OCI-LY1 (cell line): ENCODE measurements at regions not wholly inside any gene's neighbourhood (a gene's known extent, or its start where the extent isn't known, plus 50 kb on each side); places are given as distances from the start of the nearest gene placed in this dataset.

Experiments used
- H2AFZ ChIP-seq: fragments of 200-600 bp; sonication (generic), shearing (Covaris generic); 2 replicates; pipeline ENCODE4 v1.6.0; 2014; ENCODE audit warnings: antibody characterized with exemption, mild to moderate bottlenecking, low read length
- H3F3A ChIP-seq: fragments of 200-600 bp; sonication (generic), shearing (Covaris generic); 2 replicates; pipeline ENCODE4 v1.6.0; 2014; ENCODE audit warnings: mild to moderate bottlenecking, antibody characterized with exemption, low read length, moderate library complexity; ENCODE audit not compliant: insufficient read depth
- H3K27ac ChIP-seq: fragments of 200-600 bp; sonication (generic); 2 replicates; pipeline ENCODE4 v1.5.1; 2014; ENCODE audit warnings: low read length, mixed run types, mild to moderate bottlenecking, low read depth; ENCODE audit not compliant: poor library complexity, severe bottlenecking
- H3K27me3 ChIP-seq: fragments of 200-600 bp; sonication (generic); 2 replicates; pipeline ENCODE4 v1.6.0; 2014; ENCODE audit warnings: antibody characterized with exemption, mild to moderate bottlenecking, low read length, moderate library complexity; ENCODE audit not compliant: insufficient read depth
- H3K36me3 ChIP-seq: fragments of 200-600 bp; sonication (generic); 2 replicates; pipeline ENCODE4 v1.6.1; 2014; ENCODE audit warnings: mild to moderate bottlenecking, antibody characterized with exemption, low read length, moderate library complexity, mixed read lengths; ENCODE audit not compliant: insufficient read depth
- H3K4me1 ChIP-seq: fragments of 200-600 bp; sonication (generic); 2 replicates; pipeline ENCODE4 v1.5.1; 2014; ENCODE audit warnings: mild to moderate bottlenecking, low read length, moderate library complexity; ENCODE audit not compliant: insufficient read depth, severe bottlenecking
- H3K4me2 ChIP-seq: fragments of 200-600 bp; sonication (generic), shearing (Covaris generic); 2 replicates; pipeline ENCODE4 v1.6.1; 2014; ENCODE audit warnings: low read length
- H3K4me3 ChIP-seq: fragments of 200-600 bp; sonication (generic); 2 replicates; pipeline ENCODE4 v1.5.1; 2014; ENCODE audit warnings: low read length, low read depth, mild to moderate bottlenecking, mixed read lengths; ENCODE audit not compliant: poor library complexity, severe bottlenecking
- H3K79me2 ChIP-seq: fragments of 200-600 bp; shearing (Covaris generic); 2 replicates; pipeline ENCODE4 v1.6.1; 2016; ENCODE audit warnings: mixed run types, low read length, mixed read lengths; ENCODE audit not compliant: insufficient read depth
- H3K9ac ChIP-seq: fragments of 200-600 bp; sonication (generic), shearing (Covaris generic); 2 replicates; pipeline ENCODE4 v1.6.1; 2014; ENCODE audit warnings: mild to moderate bottlenecking, low read length, mixed read lengths
- H3K9me2 ChIP-seq: fragments of 200-600 bp; sonication (generic), shearing (Covaris generic); 2 replicates; pipeline ENCODE4 v1.6.1; 2014; ENCODE audit warnings: low read depth, mild to moderate bottlenecking, low read length, mixed read lengths
- H3K9me3 ChIP-seq: fragments of 200-600 bp; shearing (Covaris generic); 2 replicates; pipeline ENCODE4 v1.6.1; 2014; ENCODE audit warnings: low read length, mixed read lengths
- H4K20me1 ChIP-seq: fragments of 200-600 bp; sonication (generic), shearing (Covaris generic); 2 replicates; pipeline ENCODE4 v1.6.0; 2016; ENCODE audit warnings: mild to moderate bottlenecking, low read length; ENCODE audit not compliant: insufficient read depth
- CTCF ChIP-seq: fragments of 200-600 bp; sonication (generic), shearing (Covaris generic); IDR thresholded peaks from 2 replicates; pipeline ENCODE4 v1.5.1; 2017; ENCODE audit warnings: mild to moderate bottlenecking, antibody characterized with exemption, low read length, moderate library complexity, mixed read lengths
- EZH2 ChIP-seq: fragments of 200-600 bp; sonication (generic), shearing (Covaris generic); IDR thresholded peaks from 2 replicates; pipeline ENCODE4 v1.8.0; 2017; ENCODE audit warnings: borderline replicate concordance, mixed run types, mild to moderate bottlenecking, antibody characterized with exemption, low read length, moderate library complexity, mixed read lengths

- no peak overlapping the region for H3K4me3 ChIP-seq
- H3K9me2 ChIP-seq: no peaks in the 10 kb centered on the region
- H3F3A ChIP-seq: no peaks in the 10 kb centered on the region
- H3K27ac ChIP-seq: no peak overlapping the region
- TF ChIP-seq EZH2 (no peak), CTCF (no peak)
- no peaks in the 10 kb centered on the region for H3K9me3 ChIP-seq
- H3K9ac ChIP-seq: peak overlapping the region; percentile 4; the same call in 1 of the 2 replicates
- no peaks in the 10 kb centered on the region for H3K36me3 ChIP-seq
- H3K4me1 ChIP-seq: peaks cover 63% of the 10 kb centered on the region
- H2AFZ ChIP-seq: no peak overlapping the region
- H3K79me2 ChIP-seq: no peaks in the 10 kb centered on the region
- 0 out of 2 replicates have a peak overlapping the region, but pooled peaks have one; percentile 35 for H3K4me2 ChIP-seq
- no peaks in the 10 kb centered on the region for H3K27me3 ChIP-seq
- no peaks in the 10 kb centered on the region for H4K20me1 ChIP-seq
These were observed 181.6 kb upstream of the ZC3H12A start for GRCh38 chr1:37292789-37293188.

GRCh38 chr1:37294096-37294495 is 180.3 kb upstream of the ZC3H12A start:
- no peak overlapping the region for H3K4me2 ChIP-seq
- H3K9ac ChIP-seq: no peak overlapping the region
- H4K20me1 ChIP-seq: no peaks in the 10 kb centered on the region
- H3K9me2 ChIP-seq: no peaks in the 10 kb centered on the region
- no peaks in the 10 kb centered on the region for H3K27me3 ChIP-seq
- no peak for TF ChIP-seq CTCF
- H2AFZ ChIP-seq: no peak overlapping the region
- peaks cover 51% of the 10 kb centered on the region for H3K4me1 ChIP-seq
- no peaks in the 10 kb centered on the region for H3K9me3 ChIP-seq
- H3K4me3 ChIP-seq: no peak overlapping the region
- H3F3A ChIP-seq: no peaks in the 10 kb centered on the region
- H3K79me2 ChIP-seq: no peaks in the 10 kb centered on the region
- no peaks in the 10 kb centered on the region for H3K36me3 ChIP-seq
- no peak overlapping the region for H3K27ac ChIP-seq

GRCh38 chr1:37294529-37294928 is 179.9 kb upstream of the ZC3H12A start:
- H4K20me1 ChIP-seq: no peaks in the 10 kb centered on the region
- TF ChIP-seq EZH2: no peak
- TF ChIP-seq CTCF: no peak
- H3K27me3 ChIP-seq: no peaks in the 10 kb centered on the region
- H3K9me2 ChIP-seq: no peaks in the 10 kb centered on the region
- no peak overlapping the region for H3K4me2 ChIP-seq
- no peaks in the 10 kb centered on the region for H3F3A ChIP-seq
- no peak overlapping the region for H2AFZ ChIP-seq
- H3K27ac ChIP-seq: no peak overlapping the region
- H3K4me3 ChIP-seq: no peak overlapping the region
- peaks cover 47% of the 10 kb centered on the region for H3K4me1 ChIP-seq
- no peaks in the 10 kb centered on the region for H3K79me2 ChIP-seq
- no peak overlapping the region for H3K9ac ChIP-seq
- no peaks in the 10 kb centered on the region for H3K36me3 ChIP-seq
- H3K9me3 ChIP-seq: no peaks in the 10 kb centered on the region
